ENCODE measurements at regions not wholly inside any gene's neighbourhood (a gene's known extent, or its start where the extent isn't known, plus 50 kb on each side); places are given as distances from the start of the nearest gene placed in this dataset.
"Not testable (repeated sequence)": the region's sequence is repeated elsewhere in the genome, so short reads cannot be mapped to it uniquely, and the experiment has no call there.

DNA sequence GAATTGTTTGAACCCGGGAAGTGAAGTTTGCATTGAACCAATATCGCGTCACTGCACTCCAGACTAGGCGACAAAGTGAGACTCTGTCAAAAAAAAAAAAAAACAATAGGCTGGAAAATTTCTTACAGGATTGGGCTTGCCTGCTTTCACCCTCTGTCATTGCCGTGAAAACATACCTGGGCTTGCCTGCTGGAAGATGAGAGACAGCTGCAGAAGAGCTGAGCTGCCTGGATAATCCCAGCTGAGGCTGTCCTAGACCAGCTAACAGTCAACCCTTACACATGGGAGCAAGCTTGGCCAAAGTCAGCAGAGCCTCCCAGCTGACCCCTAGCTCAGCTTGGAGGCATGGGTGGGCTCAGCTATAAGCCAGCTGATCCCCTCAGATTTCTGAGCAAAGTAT, 306.2 kb downstream of the CCSER2 start:
- no peak for DNase-seq

DNA sequence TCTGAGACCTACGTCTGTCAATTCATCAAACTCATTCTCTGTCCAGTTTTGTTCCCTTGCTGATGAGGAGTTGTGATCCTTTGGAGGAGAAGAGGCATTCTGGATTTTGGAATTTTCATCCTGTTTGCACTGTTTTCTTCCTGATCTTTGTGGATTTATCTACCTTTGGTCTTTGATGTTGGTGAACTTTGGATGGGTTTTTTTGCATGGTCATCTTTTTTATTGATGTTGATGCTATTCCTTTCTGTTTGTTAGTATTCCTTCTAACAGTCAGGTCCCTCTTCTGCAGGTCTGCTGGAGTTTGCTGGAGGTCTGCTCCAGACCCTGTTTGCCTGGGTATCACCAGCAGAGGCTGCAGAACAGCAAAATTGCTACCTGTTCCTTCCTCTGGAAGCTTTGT, 322.2 kb downstream of the CCSER2 start:
- not testable (repeated sequence) for DNase-seq

DNA sequence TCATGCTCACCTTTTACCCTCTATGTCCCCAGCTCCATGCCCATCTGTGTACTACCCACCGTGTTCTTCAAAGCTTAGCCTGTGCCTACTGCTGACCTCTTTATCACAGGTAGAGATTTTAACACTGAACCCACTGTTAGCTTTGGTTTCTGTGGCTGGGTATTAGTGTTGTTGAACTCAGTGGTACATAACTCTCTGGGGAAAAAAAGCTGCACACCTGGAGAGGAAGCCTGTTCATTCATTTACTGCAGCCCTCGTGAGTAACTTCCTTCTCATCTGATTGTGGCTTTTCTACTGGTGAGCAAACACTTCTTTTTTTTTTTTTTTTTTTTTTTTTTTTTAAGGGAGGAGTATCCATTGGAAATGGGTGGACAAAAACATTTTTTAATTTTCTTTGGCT, 326.3 kb downstream of the CCSER2 start:
- DNase-seq = no peak

DNA sequence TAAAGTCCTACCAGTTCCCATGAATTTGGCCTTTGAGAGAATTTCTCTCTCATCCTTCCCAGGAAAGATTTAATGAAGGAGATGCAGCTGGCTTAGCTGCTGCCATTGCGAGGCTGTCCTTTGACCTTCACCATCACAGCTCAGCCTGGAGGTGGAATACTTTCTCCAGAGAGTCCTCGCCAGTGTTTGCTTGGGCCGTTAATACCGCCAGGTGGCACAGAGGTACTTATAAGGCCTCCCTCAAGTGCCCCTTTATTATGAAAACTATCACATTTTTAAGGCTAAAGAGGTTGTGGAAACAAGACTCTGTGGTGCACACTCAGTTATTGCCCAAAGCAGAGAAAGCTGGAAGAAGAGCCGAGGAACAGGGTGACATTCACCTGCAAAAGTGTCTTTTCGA, 330.6 kb downstream of the CCSER2 start:
- no peak for DNase-seq

DNA sequence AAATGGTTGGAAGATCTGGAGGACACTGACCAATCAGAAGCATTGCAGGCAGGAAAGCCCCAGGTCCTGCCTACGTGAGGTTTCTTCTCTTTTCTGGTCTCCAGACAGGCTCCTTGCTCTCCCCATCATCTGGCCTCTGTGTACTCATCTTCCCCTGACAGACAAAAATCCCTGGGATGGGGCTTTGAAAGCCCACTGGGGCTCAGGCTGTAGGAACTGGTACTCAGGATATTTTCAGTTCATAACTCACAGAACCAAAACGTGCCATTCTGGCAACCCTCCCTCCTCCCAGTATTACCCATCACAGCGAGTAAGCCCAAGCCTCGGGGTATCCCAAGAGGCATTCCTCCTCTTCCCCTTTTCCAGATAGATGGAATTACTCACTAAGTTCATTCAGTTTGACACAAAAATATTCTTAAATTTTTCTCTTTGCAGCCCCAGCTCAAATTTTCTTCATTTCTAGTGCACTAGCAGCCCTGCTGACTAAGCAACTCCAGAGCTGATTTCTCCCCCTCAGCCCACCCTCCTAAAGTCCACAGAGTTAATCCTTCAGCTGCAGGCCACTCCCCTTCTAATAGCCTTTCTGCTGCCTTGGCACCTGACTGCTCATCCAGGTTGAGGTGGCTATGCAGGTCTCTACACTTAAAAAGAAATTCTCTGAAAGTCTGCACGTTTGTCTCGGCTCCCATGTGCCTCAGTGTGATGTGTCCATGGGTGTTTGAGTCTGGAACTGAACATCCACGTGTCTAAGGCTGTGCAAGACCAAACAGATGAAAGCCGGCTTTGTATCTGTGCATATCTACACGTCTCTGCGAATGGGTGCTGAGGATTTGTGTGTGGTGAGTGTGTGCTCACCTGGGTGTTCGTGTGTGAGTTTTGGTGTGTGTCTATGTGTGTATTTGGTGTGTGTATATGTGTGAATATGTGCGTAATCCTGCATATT, 331.4 kb downstream of the CCSER2 start:
- no peak for DNase-seq

DNA sequence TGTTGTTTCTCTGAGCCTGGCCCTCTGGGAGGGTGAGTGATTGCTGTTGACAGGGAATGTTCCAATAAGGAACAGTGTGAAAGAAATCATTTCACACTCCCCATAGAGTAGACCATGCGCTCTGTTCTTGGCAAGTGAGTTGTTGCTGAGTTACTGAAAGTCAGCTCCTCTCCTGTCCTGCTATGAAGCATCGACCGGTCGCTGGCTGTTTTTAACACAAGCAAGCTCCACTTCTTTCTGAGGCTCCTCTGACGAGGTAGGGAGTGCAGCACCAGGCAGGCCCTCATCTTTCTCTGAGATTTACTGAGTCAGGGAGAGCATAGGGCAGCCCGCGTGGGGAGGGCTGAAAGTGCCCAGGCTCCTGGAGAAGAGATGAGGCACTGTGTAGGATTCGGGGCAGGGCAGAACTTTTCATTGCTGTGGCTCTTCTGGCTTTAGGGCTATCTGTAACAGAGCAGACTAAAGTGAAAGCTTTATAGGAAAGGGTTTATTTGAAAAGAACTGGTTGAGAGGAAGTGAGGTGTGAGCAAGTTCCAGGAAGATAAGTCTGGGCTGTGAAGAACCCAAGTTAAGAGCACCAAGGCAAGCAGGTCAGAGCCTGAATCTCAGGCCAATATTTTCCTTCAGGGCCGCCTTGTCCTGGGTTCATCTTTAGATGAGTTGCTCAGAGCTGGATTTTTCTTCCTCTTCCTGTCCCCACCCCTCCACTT, 332.2 kb downstream of the CCSER2 start:
- no peak for DNase-seq

DNA sequence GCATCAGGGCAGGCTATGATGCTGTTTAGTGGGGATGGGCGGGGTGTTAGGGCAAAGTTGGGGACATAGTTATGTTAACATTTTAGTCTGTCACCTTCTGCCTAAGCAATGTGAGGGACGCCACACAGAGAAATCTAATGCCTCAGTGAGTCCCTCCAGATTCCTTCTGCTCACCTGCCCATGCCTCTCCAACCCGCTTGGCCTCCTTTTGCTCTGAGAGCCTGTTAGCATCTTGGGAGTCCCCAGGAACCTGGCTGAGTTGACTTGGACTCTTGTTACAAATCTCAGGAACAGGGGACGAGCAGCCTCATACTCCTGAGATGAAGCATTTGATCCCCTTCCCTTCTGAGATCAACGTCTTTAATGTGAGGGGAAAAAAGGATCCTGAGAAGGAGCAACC, 336.8 kb downstream of the CCSER2 start:
- no peak for DNase-seq

DNA sequence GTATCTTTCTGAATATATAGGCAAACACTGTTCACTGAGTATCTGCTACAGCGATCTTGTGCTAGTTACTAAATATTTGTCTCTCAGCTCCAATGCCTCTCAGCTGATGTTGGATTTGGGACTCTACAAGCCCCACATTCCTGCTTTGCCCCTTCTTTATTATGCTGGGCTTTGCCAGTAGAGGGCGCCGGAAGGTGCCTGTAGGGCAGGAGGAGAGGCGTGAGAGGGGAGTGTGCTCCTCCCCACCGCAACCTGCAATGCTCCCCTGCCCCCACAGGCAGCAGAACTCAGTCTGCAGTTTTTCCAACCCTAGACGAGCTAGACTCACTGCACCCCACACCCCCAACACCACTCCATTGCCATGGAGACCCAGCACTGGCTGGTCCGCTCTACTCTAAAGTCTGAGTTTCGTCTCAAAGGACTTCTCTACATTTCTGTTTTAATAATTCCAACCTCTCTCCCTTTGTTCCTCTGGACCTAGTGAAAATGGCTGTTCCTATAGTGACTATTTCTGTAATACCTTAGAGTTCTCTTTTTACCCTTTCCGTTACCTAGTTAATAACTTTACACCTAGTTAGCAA, 337.6 kb downstream of the CCSER2 start:
- no peak for DNase-seq

DNA sequence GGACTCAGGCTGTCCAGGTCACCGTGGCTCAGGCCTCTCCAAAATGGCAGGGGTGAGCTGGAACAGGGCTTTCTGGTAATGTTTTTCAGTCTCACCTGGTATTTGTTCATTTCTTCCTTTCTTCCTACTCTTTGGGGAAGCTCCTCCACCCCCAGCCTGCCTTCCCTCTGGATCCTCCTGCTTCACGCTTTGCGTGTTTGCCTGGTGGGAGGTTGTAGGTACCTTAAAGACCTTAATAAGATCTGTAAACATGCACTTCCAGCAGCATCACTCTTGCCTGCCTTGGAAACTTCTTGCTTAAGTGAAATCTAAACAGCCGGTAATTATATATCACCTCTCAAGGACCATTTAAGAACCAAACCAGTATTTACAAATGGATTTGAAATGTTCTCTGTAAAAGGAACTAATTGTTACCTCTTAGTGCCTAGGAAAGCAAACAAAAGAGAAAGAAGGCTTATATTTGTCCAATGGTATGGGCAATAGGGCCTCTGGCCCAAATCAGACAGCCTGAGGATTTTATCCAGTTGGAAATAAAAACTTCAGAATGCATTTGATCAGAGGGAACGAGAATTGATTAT, 339.9 kb downstream of the CCSER2 start:
- no peak for DNase-seq

DNA sequence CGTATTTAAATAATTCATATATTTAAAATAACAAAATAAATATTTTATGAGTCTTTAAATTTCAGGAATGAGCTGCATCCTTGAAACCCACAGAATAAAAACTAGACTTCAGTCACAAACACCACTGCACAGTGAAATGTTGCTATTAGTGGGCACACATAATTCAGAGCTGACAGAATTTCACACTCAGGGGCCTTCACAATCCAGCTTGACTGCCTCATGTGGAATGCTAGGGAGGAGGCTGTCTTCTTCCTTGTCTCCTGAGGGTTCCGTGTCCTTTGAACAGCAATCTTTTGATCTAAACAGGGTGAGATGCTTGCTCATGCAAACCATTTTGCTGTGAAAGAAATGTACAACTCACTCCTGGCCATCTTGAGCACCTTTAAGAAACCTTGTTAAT, 346.7 kb downstream of the CCSER2 start:
- DNase-seq = no peak

DNA sequence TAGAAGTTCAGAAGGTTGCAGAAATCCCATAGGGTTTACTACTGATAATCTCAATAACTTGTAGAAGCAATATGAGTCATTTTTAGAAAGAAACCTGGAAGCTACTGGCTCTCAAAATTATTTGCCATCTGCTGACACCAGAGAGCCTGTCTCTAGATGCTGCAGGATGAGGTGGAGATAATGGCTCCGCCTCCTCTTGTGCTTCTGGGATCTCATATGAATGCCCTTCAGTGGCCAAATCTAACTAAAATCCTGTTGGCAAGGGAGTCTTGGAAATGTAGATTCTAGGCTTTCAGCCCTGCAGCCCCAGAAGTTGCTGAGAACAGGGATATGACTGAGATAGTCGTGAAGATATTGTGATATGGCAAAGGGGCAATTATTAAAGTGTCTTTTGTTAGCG, 348.1 kb downstream of the CCSER2 start:
- no peak for DNase-seq

DNA sequence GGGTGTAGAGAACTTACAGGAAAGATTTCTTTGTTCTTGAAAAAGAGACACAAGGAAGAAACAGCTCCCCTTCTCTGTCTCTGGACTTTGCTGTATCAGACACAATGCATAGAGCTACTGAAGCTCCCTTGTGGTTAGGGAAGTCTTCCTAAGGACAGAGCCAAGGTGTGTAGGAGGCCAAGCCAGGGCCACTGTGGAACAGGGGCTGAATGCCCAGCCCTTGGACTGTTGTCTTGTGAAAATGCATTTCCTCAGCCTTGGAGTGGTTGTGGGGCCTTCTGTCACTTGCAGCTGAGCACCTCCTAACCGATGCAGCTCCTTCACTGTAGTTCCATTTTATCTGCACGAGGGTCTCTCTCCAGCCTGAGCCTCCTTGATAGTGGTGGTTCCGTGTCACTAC, 353.4 kb downstream of the CCSER2 start:
- no peak for DNase-seq

DNA sequence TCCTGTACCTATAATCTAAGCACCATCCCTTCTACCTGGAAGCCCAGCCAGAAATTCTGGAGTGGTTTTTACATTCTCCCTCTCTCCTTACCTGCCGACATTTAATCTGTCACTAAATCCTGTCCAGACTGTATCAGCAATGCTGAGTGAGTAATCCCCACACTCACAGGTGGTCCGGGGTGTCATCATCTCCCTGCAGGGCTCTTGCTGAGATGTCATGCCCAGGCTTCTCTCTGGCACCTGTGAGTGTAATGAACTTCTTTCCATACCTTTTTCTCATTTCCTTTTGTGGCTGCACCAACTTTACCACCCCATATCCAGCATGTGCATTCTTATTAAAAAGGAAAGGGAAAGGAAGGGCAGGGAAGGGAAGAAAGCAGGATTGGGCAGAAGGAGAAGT, 355.2 kb downstream of the CCSER2 start:
- DNase-seq = no peak

DNA sequence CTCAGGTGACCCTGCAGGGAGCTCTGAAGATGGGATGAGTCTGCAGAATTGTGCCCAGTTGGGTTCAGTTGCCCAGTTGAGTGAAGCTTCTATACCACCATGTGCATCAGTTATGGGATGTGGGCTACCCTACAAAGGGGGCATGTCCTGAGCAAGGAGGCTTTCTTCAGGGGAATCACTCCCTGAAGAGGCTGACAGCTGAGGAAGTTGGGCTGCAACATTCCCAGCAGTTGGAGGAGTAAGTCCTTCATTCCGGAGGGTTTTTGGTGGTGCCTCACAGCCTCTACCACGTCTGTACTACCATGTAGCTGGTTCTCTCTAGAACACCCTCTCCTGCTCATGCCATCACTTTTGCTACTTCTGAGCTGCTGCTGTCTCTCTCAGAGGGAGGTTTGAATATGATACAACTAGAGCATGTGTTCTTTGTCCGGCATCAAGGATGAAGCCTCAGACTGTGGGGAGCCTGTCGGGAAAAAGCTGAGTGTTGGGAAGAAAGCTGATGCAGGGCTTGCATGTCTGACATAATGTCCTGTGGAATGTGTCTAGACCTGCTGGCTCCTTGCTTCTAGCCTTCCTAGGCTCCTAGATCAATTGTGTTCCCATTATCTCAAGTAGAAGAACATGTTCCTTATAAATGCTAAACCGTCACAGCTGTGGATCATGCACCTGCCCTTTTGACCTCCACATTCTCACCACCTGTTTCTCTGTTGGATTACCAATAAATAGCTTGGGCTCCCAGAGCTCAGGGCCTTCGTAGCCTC, 355.8 kb downstream of the CCSER2 start:
- no peak for DNase-seq

DNA sequence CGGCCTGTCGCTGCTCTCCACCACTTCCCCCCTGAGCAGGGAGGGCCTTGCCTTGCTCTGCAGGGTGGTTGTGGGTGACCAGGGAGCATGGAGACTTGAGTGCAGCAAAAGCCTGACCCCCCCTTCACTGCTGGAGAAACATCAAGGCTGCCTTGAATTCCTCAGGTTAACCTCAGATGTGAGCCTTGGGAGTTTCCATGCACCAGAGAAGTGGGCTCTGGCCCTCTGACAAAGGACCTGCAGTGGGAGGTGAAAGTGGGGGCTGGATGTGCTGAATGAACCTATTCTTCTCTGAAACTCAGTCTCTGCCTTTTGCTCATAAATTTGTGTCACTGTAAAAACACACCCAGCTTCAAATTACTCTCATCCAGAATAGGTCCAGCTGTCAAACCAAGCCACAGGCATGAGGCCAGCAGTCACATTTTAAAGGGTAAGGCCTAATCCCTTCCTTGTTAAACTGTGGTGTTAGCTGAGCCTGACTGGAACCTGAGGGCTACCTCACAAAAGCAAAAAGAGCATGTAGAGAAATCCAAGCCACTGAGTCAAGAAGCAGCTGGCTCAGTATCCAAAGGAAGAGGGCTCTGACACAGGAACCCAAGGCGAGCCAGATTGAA, 356.8 kb downstream of the CCSER2 start:
- no peak for DNase-seq

DNA sequence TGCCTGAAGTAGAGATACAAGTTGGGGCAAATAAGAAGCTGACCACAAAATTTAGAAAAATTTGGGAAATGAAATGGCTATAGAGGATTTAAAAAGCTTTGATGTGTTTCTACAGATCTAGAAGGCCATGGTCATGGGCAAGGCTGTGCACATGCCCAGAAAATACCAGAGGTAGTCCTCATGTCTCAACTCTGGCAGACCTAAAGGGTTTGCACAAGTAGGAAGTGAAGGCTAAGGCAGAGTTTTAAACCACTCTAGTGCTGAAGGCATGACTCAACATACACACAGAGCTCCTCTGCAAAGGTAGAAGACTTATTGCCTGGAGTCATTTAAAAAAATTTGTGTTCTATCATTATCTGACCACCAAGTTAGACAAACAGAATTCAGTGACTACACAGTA, 364.6 kb downstream of the CCSER2 start:
- no peak for DNase-seq

DNA sequence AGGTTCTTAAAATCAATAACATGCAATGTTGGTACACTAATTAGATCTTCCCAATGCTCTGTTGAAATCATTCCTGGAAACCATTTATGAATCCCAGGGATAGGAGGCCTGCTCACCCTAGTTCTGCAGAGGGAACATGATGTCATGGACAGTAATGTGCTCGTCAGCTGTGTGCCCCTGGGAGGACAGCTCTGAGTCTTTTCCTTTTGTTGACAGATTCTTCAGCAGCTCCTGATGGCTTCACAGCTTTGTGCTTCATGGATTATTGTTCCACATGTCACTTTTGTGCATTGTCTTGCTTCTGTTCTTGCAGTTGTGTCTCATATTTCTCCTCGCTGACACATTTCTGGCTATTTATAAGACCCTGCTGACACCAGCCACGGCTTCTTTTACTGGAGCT, 367.5 kb downstream of the CCSER2 start:
- no peak for DNase-seq

DNA sequence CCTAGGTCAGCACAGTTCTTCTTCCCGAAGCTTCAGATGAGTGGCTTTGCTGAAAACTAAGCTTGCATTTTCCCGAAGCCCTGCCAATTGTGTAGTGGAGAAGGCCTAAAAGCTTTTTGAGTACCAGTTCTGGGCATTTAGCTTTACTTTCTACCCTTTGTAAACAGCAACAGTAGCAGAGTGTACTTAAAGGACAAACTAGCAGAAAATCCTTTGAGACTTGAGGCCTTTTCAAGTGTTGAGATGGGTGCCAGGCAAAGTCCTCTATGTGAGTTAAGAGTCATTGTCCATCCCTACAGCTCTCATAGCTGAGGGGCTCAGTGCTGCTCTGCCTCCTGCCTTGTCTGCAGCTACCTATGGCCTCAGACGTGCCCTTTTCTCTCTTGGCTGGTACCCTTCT, 368.2 kb downstream of the CCSER2 start:
- DNase-seq = no peak

DNA sequence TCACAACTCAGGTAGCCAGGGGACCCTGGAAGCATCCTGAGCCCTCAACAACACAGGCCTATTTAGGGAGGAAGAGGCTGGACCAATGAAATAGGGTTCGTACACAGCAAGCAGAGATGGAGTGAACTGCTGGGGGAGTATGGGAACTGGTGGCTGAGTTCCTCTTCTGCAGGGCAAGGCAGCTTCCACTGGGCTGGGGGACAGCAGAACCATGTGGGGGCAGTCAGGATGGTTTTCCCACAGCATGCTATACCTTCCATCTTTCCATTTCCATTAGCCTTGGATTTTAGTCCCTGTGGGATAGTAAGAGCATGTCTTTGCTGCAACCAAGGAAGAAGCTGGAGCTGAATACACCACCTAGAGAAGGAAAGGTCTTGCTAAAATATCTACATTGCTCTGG, 370.6 kb downstream of the CCSER2 start:
- no peak for DNase-seq

DNA sequence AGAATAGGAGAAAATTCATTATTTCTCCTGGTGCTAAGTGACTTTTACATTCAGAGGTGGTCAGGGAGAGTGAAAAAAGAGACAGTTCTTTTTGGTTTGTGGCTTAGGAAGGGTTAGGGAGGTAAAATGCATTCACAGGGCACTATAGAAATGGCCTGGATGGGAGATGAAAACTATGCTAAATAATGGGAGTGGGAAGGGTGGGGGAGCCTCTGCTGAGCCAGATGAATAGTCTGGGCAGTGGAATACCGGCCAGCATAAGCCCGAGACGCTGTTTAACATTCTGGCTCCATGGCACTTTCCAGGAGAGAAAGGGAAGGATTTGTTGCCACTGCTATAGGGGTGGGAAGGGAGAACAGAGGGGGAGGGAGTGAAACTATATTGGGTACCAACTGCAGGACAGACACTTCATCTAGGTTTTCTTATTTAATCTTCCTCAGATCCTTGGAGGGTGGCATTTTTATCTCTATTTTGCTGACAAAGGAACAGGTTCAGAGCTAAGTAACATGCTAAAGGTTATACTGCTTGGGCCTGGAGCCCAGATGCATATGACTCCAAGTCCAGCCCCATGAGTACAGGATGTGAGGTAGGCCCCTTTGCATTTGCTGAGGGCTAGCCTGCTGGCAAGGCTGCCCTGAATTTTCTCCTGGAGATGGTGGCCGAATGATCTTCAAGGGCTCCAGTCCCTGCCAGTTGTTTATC, 372.4 kb downstream of the CCSER2 start:
- DNase-seq = no peak

DNA sequence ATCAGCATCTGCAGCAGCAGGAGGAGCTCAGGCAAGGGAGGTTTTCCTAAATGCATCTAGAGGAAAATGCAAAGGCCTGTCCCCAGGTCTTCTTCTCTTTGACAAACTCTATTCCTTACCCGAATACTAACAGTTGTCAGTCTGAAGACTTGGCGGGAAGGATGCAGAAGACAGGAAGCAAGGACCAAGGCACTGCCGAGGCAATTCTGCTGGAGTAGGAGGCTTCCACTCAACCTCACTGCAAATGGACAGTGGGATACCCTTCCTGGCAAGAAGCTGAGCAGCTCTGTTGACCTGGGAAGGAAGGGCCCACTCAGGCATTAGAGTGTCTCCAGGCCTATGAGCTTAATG, 373.0 kb downstream of the CCSER2 start:
- no peak for DNase-seq

DNA sequence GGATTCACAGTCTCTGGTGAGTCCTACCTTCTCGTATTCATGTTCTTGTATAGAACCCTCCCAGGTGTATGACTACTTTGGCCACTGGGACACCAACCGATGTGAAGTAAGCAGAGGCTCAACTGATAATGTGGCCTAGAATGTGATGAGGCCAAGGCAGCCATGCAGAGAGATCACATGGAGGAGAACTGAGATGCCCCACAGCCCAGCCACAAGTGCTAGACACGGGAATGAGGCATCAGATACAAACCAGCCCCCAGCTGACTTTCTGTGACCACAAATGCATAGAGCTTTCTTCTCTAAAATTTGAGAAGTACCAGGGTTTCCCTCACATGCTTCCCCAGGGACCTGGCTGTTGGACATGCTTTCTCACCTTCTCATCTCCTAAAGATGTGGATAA, 375.7 kb downstream of the CCSER2 start:
- DNase-seq = no peak
